GM18498 (cell line): ENCODE measurements at regions not wholly inside any gene's neighbourhood (a gene's known extent, or its start where the extent isn't known, plus 50 kb on each side); places are given as distances from the start of the nearest gene placed in this dataset.

Experiments used
- ATAC-seq: cut with Tn5 transposase; IDR thresholded peaks from one replicate; pipeline ENCODE4 v1.9.1; 2021; ENCODE audit warnings: mild to moderate bottlenecking, moderate library complexity; ENCODE audit not compliant: unreplicated experiment

- ATAC-seq: no peak
Observed at GRCh38 chr20:56865055-56865454, 235.9 kb downstream of the TFAP2C start.

- no peak for ATAC-seq
Observed at GRCh38 chr20:56867128-56867527, 238.0 kb downstream of the TFAP2C start.

GRCh38 chr20:56868746-56869145, 239.6 kb downstream of the TFAP2C start:
- no peak for ATAC-seq

GRCh38 chr20:56870271-56870670, 241.2 kb downstream of the TFAP2C start:
- ATAC-seq: no peak

GRCh38 chr20:56871691-56872090, 242.6 kb downstream of the TFAP2C start:
- no peak for ATAC-seq

- ATAC-seq: no peak
Observed at GRCh38 chr20:56872620-56873458, 243.7 kb downstream of the TFAP2C start.

- ATAC-seq: no peak
Observed at GRCh38 chr20:56873836-56874235, 244.7 kb downstream of the TFAP2C start.

GRCh38 chr20:56875052-56875659, 246.1 kb downstream of the TFAP2C start:
- ATAC-seq: no peak

GRCh38 chr20:56875803-56876202, 246.7 kb downstream of the TFAP2C start:
- no peak for ATAC-seq

- ATAC-seq: no peak
Observed at GRCh38 chr20:56885521-56885920, 256.4 kb downstream of the TFAP2C start.

- no peak for ATAC-seq
Observed at GRCh38 chr20:56890011-56890410, 260.9 kb downstream of the TFAP2C start.

- ATAC-seq: no peak
Observed at GRCh38 chr20:56893226-56893917, 264.3 kb downstream of the TFAP2C start.

- no peak for ATAC-seq
Observed at GRCh38 chr20:56896447-56896846, 267.3 kb downstream of the TFAP2C start.

- no peak for ATAC-seq
Observed at GRCh38 chr20:56897318-56897957, 268.3 kb downstream of the TFAP2C start.

GRCh38 chr20:56897958-56898349, 268.8 kb downstream of the TFAP2C start:
- no peak for ATAC-seq

- no peak for ATAC-seq
Observed at GRCh38 chr20:56899506-56899905, 270.4 kb downstream of the TFAP2C start.

GRCh38 chr20:56900252-56900651, 271.1 kb downstream of the TFAP2C start:
- ATAC-seq: no peak

- no peak for ATAC-seq
Observed at GRCh38 chr20:56903421-56903820, 274.3 kb downstream of the TFAP2C start.

GRCh38 chr20:56903858-56904257, 274.8 kb downstream of the TFAP2C start:
- ATAC-seq: no peak

- no peak for ATAC-seq
Observed at GRCh38 chr20:56909918-56910714, 281.0 kb downstream of the TFAP2C start.

- ATAC-seq: no peak
Observed at GRCh38 chr20:56911946-56912345, 282.8 kb downstream of the TFAP2C start.
